ENCODE measurements at regions not wholly inside any gene's neighbourhood (a gene's known extent, or its start where the extent isn't known, plus 50 kb on each side); places are given as distances from the start of the nearest gene placed in this dataset.
"Not testable (repeated sequence)": the region's sequence is repeated elsewhere in the genome, so short reads cannot be mapped to it uniquely, and the experiment has no call there.

DNA sequence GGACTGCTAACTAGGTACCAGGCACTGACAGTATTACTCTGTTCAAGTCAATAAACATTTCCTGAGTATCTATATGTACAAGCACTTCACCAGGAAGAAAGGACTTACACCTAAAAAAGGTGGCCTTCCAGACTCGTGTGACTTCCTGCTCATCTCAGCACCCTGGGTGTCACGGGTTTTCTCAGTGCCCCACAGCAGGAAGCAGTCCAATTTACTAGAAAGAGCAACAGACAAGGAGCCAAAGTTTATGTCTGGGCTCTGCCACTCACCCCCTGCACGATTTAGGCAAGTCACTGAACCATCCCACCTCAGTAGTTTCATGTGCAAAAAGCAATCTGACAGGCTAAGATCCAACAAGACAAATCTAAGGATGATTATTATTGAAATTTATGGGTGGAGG lies 92.4 kb downstream of the TMEM215 start:
- H3K27ac Mint-ChIP-seq, result no peak overlapping the region
- H3K4me1 Mint-ChIP-seq, result peaks cover 10% of the 10 kb centered on the region
- no peaks in the 10 kb centered on the region for H3K9me3 Mint-ChIP-seq
- no peaks in the 10 kb centered on the region for H3K36me3 Mint-ChIP-seq
- no peaks in the 10 kb centered on the region for H3K27me3 Mint-ChIP-seq
- H3K4me3 Mint-ChIP-seq, result no peak overlapping the region
- no peak for ATAC-seq

DNA sequence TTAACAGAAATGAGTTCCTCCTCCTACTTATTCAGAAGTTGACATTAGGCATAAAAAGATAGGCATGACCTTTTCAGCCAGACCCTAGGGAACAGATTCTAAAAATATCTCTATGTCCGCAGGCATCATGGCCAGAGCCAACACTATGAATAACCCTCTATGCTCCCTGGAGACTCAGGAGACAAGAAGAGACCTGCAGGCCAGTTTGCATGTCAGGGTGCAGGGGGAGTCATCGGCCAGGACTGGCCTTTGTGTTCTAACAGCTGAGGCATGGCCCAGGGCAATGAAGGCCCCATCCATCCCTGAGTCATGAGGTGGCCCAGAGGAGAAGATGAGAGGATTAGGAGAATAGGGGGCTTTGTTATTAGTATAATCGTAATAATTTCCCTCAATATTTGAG lies 93.8 kb downstream of the TMEM215 start:
- no peak for ATAC-seq
- no peak overlapping the region for H3K4me3 Mint-ChIP-seq
- no peaks in the 10 kb centered on the region for H3K9me3 Mint-ChIP-seq
- H3K27ac Mint-ChIP-seq, result no peak overlapping the region
- no peaks in the 10 kb centered on the region for H3K36me3 Mint-ChIP-seq
- peaks cover 9% of the 10 kb centered on the region for H3K27me3 Mint-ChIP-seq
- H3K4me1 Mint-ChIP-seq, result peaks cover 10% of the 10 kb centered on the region

DNA sequence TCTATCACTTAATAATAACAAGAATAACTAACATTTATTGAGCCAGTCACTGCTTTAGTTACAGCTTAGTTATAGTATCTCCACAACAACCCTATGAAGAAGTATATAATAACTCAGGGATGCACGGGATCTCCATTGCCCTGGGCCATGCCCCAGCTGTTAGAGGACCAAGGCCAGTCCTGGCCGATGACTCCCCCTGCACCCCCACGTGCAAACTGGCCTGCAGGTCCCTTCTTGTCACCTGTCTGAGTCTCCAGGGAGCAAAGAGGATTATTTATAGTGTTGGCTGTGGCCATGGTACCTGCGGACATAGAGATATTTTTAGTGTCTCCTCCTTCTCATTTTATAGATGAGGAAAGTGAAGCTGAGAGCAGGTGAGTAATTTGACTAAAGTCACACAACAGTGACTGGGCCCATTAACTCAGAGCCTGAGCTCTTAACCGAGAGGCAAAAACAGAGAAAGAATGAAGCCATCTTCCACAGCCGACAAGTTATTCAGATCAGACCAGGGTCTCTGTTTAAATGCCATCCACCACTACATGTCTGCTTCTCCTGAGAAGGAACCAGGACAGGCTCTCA lies 94.4 kb downstream of the TMEM215 start:
- Mint-ChIP-seq H3K27me3 (peaks cover 9% of the 10 kb centered on the region), H3K9me3 (no peaks in the 10 kb centered on the region), H3K27ac (no peak overlapping the region), H3K4me3 (no peak overlapping the region), H3K36me3 (no peaks in the 10 kb centered on the region), H3K4me1 (peaks cover 10% of the 10 kb centered on the region)
- ATAC-seq, result no peak

DNA sequence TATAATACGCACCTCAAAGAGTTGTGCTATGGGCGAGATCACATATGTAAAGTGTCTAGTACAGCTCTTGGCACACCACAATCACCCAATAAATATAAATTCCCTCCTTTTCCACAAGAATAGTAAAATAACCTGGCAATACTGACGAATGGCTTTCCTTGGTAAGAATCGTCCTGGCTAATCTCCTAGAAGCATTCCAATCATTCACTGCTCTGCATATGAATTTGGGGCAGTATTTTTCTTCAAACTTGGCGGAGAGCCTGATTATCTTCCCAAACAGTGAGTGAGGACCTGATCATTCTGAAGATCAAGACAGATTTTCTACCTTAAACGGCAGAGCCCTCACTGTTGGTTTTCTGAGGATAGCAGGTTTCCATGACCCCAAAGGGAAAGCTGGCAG lies 96.0 kb downstream of the TMEM215 start:
- no peak overlapping the region for H3K27ac Mint-ChIP-seq
- no peak overlapping the region for H3K4me3 Mint-ChIP-seq
- H3K4me1 Mint-ChIP-seq, result peaks cover 10% of the 10 kb centered on the region
- no peak for ATAC-seq
- no peaks in the 10 kb centered on the region for H3K36me3 Mint-ChIP-seq
- peaks cover 9% of the 10 kb centered on the region for H3K27me3 Mint-ChIP-seq
- no peaks in the 10 kb centered on the region for H3K9me3 Mint-ChIP-seq

DNA sequence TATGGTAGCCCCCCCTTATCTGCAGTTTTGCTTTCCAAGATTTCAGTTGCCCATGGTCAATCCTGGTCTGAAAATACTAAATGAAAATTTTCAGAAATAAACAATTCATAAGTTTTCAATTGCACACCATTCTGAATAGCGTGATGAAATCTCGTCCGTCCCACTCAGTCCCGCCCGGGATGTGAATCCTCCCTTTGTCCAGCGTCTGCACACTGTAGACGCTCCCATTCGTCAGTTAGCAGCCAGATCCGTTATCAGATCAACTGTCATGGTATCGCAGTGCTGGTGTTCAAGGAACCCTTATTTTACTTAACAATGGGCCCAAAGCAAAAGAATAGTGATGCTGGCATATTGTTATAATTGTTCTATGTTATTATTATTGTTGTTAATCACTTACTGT lies 98.6 kb downstream of the TMEM215 start:
- H3K27me3 Mint-ChIP-seq, result peaks cover 9% of the 10 kb centered on the region
- no peaks in the 10 kb centered on the region for H3K36me3 Mint-ChIP-seq
- H3K9me3 Mint-ChIP-seq, result no peaks in the 10 kb centered on the region
- H3K27ac Mint-ChIP-seq, result no peak overlapping the region
- ATAC-seq, result no peak
- no peak overlapping the region for H3K4me3 Mint-ChIP-seq
- H3K4me1 Mint-ChIP-seq, result peaks cover 10% of the 10 kb centered on the region

DNA sequence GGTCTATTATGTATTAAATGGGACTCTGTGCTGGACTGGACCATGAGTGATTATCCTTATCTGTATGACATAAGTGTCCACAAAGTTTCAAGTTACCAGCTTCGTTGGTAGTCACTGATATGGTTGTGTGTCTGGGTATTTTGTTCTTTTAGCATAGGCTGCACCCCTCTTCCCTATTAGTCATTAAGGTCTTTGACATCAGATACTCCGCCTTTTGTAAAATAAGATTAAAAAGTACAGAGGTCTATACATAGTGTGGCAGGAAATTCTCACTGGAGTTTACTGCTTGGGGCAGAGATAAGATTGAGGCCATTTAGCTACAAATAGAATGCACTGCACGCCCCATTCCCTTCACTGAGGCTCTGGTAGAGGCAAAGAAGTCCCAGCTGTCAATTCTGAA lies 99.4 kb downstream of the TMEM215 start:
- H3K4me3 Mint-ChIP-seq, result no peak overlapping the region
- no peak overlapping the region for H3K27ac Mint-ChIP-seq
- H3K4me1 Mint-ChIP-seq, result peaks cover 6% of the 10 kb centered on the region
- H3K27me3 Mint-ChIP-seq, result peaks cover 9% of the 10 kb centered on the region
- H3K9me3 Mint-ChIP-seq, result no peaks in the 10 kb centered on the region
- ATAC-seq, result no peak
- no peaks in the 10 kb centered on the region for H3K36me3 Mint-ChIP-seq

GRCh38 chr9:32884482-32884881 lies 101.1 kb downstream of the TMEM215 start:
- peaks cover 26% of the 10 kb centered on the region for H3K27me3 Mint-ChIP-seq
- H3K27ac Mint-ChIP-seq, result no peak overlapping the region
- H3K4me3 Mint-ChIP-seq, result no peak overlapping the region
- no peaks in the 10 kb centered on the region for H3K36me3 Mint-ChIP-seq
- H3K4me1 Mint-ChIP-seq, result no peaks in the 10 kb centered on the region
- ATAC-seq, result no peak
- H3K9me3 Mint-ChIP-seq, result no peaks in the 10 kb centered on the region

- Mint-ChIP-seq H3K27ac (no peak overlapping the region), H3K27me3 (peaks cover 29% of the 10 kb centered on the region), H3K36me3 (no peaks in the 10 kb centered on the region), H3K9me3 (no peaks in the 10 kb centered on the region), H3K4me1 (no peaks in the 10 kb centered on the region), H3K4me3 (no peak overlapping the region)
- ATAC-seq, result no peak
Observed at GRCh38 chr9:32886021-32886420, 102.7 kb downstream of the TMEM215 start.

- not testable (repeated sequence) for H3K27ac Mint-ChIP-seq, H3K36me3 Mint-ChIP-seq, H3K4me1 Mint-ChIP-seq, H3K4me3 Mint-ChIP-seq, ATAC-seq, H3K9me3 Mint-ChIP-seq
- H3K27me3 Mint-ChIP-seq, result peaks cover 52% of the 10 kb centered on the region
Observed at GRCh38 chr9:32894485-32894884, 106.9 kb downstream of the APTX start.

GRCh38 chr9:32899181-32899580 lies 102.2 kb downstream of the APTX start:
- Mint-ChIP-seq H3K4me1 (no peaks in the 10 kb centered on the region), H3K4me3 (no peak overlapping the region), H3K27me3 (peaks cover 81% of the 10 kb centered on the region), H3K27ac (no peak overlapping the region), H3K36me3 (peaks cover 12% of the 10 kb centered on the region), H3K9me3 (peaks cover 14% of the 10 kb centered on the region)
- ATAC-seq, result no peak

DNA sequence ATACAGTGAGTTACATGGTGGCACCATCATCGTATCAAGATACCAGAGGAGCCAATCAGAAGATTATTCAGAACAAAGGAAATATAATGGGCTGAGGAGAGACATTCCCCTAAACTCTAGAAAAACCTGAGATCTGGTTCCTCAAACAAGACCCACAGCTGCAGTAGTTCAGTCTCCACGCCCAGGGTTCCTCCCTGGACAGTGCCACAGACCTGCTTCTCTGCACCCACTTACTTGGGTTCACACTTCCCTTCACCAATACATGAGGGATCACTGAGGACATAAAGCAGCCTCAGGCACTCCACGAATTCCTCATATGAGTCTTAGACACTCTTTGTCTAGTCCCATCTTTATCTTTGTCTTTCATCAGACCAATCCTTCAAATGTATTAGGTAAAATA lies 101.7 kb downstream of the APTX start:
- H3K27me3 Mint-ChIP-seq, result peaks cover 81% of the 10 kb centered on the region
- H3K4me3 Mint-ChIP-seq, result no peak overlapping the region
- H3K4me1 Mint-ChIP-seq, result no peaks in the 10 kb centered on the region
- no peak for ATAC-seq
- peaks cover 12% of the 10 kb centered on the region for H3K9me3 Mint-ChIP-seq
- peaks cover 12% of the 10 kb centered on the region for H3K36me3 Mint-ChIP-seq
- no peak overlapping the region for H3K27ac Mint-ChIP-seq

DNA sequence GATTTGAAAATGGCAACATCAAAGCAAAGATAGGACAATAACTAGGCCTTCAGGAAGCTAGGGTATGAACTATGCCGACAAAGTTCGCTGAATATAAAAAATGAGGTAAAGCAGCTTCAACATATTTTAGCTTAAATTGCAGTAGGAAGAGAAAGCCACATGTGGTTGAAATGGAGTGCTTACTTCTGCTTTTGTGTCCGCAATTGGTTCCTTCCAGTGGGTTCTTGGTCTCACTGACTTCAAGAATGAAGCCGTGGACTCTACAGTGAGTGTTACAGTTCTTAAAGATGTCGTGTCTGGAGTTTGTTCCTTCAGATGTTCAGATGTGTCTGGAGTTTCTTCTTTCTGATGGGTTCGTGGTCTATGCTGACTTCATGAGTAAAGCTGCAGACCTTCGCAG lies 95.2 kb downstream of the APTX start:
- no peak overlapping the region for H3K27ac Mint-ChIP-seq
- H3K9me3 Mint-ChIP-seq, result peaks cover 5% of the 10 kb centered on the region
- peaks cover 5% of the 10 kb centered on the region for H3K36me3 Mint-ChIP-seq
- H3K4me3 Mint-ChIP-seq, result no peak overlapping the region
- H3K27me3 Mint-ChIP-seq, result peaks cover 74% of the 10 kb centered on the region
- peaks cover 18% of the 10 kb centered on the region for H3K4me1 Mint-ChIP-seq
- ATAC-seq, result peak; percentile 92

- H3K9me3 Mint-ChIP-seq, result peaks cover 2% of the 10 kb centered on the region
- H3K4me3 Mint-ChIP-seq, result no peak overlapping the region
- H3K4me1 Mint-ChIP-seq, result no peaks in the 10 kb centered on the region
- H3K27ac Mint-ChIP-seq, result no peak overlapping the region
- no peak for ATAC-seq
- peaks cover 30% of the 10 kb centered on the region for H3K27me3 Mint-ChIP-seq
- H3K36me3 Mint-ChIP-seq, result no peaks in the 10 kb centered on the region
Observed at GRCh38 chr9:32915802-32916201, 85.6 kb downstream of the APTX start.

- peaks cover 11% of the 10 kb centered on the region for H3K36me3 Mint-ChIP-seq
- H3K4me1 Mint-ChIP-seq, result no peaks in the 10 kb centered on the region
- ATAC-seq, result no peak
- H3K27ac Mint-ChIP-seq, result no peak overlapping the region
- peaks cover 15% of the 10 kb centered on the region for H3K27me3 Mint-ChIP-seq
- peaks cover 6% of the 10 kb centered on the region for H3K9me3 Mint-ChIP-seq
- H3K4me3 Mint-ChIP-seq, result no peak overlapping the region
Observed at GRCh38 chr9:32918628-32919027, 82.8 kb downstream of the APTX start.
